SK-N-SH treated with all-trans-retinoic acid at 6 μM for 48 hours (cell line): ENCODE measurements at regions not wholly inside any gene's neighbourhood (a gene's known extent, or its start where the extent isn't known, plus 50 kb on each side); places are given as distances from the start of the nearest gene placed in this dataset.

Source experiments
- ESRRG ChIP-seq: fragments of 250-450 bp; sonication (Bioruptor Pico); IDR thresholded peaks from 2 replicates; pipeline ENCODE4 v1.6.1; 2021; ENCODE audit warnings: mild to moderate bottlenecking
- PPARA ChIP-seq: fragments of 250-450 bp; sonication (Bioruptor Pico); IDR thresholded peaks from 2 replicates; pipeline ENCODE4 v1.5.0; 2020; ENCODE audit warnings: mild to moderate bottlenecking, borderline replicate concordance
- TCF4 ChIP-seq: fragments of 250-450 bp; sonication (Bioruptor Pico); IDR thresholded peaks from 2 replicates; pipeline ENCODE4 v1.8.0; 2021; ENCODE audit warnings: mild to moderate bottlenecking, moderate library complexity, borderline replicate concordance
- TOX ChIP-seq: fragments of 250-450 bp; sonication (Bioruptor Pico); IDR thresholded peaks from 2 replicates; pipeline ENCODE4 v1.8.0; 2021; ENCODE audit warnings: mild to moderate bottlenecking, moderate library complexity, borderline replicate concordance
- ZFP3 ChIP-seq: fragments of 250-450 bp; sonication (Bioruptor Pico); IDR thresholded peaks from 2 replicates; pipeline ENCODE4 v1.5.0; 2020; ENCODE audit warnings: mild to moderate bottlenecking, moderate library complexity
- TF ChIP-seq, protein P1 (sequence below): fragments of 250-450 bp; sonication (Bioruptor Pico); IDR thresholded peaks from 2 replicates; pipeline ENCODE4 v1.8.0; 2020; ENCODE audit warnings: mild to moderate bottlenecking, moderate library complexity, borderline replicate concordance

- TF ChIP-seq ZFP3 (CRISPR knock-in tag) = no peak
- no peak for TF ChIP-seq PPARA (CRISPR knock-in tag)
- no peak for TF ChIP-seq TOX
- TF ChIP-seq TCF4 (CRISPR knock-in tag) = no peak
- no peak for TF ChIP-seq ESRRG
- TF ChIP-seq, protein P1, sequence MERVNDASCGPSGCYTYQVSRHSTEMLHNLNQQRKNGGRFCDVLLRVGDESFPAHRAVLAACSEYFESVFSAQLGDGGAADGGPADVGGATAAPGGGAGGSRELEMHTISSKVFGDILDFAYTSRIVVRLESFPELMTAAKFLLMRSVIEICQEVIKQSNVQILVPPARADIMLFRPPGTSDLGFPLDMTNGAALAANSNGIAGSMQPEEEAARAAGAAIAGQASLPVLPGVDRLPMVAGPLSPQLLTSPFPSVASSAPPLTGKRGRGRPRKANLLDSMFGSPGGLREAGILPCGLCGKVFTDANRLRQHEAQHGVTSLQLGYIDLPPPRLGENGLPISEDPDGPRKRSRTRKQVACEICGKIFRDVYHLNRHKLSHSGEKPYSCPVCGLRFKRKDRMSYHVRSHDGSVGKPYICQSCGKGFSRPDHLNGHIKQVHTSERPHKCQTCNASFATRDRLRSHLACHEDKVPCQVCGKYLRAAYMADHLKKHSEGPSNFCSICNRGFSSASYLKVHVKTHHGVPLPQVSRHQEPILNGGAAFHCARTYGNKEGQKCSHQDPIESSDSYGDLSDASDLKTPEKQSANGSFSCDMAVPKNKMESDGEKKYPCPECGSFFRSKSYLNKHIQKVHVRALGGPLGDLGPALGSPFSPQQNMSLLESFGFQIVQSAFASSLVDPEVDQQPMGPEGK = no peak
Measured at GRCh38 chr9:29126783-29127182, 1553.5 kb upstream of the C9orf72 start.
